CD14-positive monocyte (primary cell): ENCODE measurements at regions not wholly inside any gene's neighbourhood (a gene's known extent, or its start where the extent isn't known, plus 50 kb on each side); places are given as distances from the start of the nearest gene placed in this dataset.

Experiments
- DNase-seq, 3 donors: peaks; one replicate each; pipeline ENCODE4 v3.0.0-alpha.2; 2011 to 2022
- H2AFZ ChIP-seq: 2 replicates; pipeline ENCODE4 v1.6.0; 2012; ENCODE audit warnings: mild to moderate bottlenecking, low read depth, low read length, inconsistent platforms; ENCODE audit not compliant: insufficient read depth, poor library complexity, severe bottlenecking
- H3K27ac ChIP-seq, 2 donors: 1 replicate in 1 of 2; 2 replicates in 1 of 2; pipeline ENCODE4 v1.5.1; 2012 to 2013; ENCODE audit warnings: low read length in 2 of 2, control low read depth in 1 of 2, inconsistent platforms in 1 of 2, low read depth in 1 of 2, mild to moderate bottlenecking in 1 of 2
- H3K27me3 ChIP-seq, 2 donors: one replicate each; pipeline versions ENCODE4 v1.6.0 to v1.6.1; 2011 to 2013; ENCODE audit warnings: low read length in 2 of 2; ENCODE audit not compliant: control insufficient read depth in 2 of 2, insufficient read depth in 2 of 2
- H3K36me3 ChIP-seq, 2 donors: replicated peaks in 1 of 2; 1 replicate in 1 of 2; 2 replicates in 1 of 2; pipeline versions ENCODE4 v1.5.1 to v1.6.1; 2012 to 2013; ENCODE audit warnings: low read length in 2 of 2, control low read depth in 1 of 2, inconsistent platforms in 1 of 2, mild to moderate bottlenecking in 1 of 2; ENCODE audit not compliant: insufficient read depth in 2 of 2, control insufficient read depth in 1 of 2
- H3K4me1 ChIP-seq, 2 donors: 1 replicate in 1 of 2; 2 replicates in 1 of 2; pipeline versions ENCODE4 v1.5.1 to v1.6.1; 2012 to 2013; ENCODE audit warnings: low read length in 2 of 2, control low read depth in 1 of 2, inconsistent platforms in 1 of 2, mild to moderate bottlenecking in 1 of 2, moderate library complexity in 1 of 2; ENCODE audit not compliant: insufficient read depth in 2 of 2, control insufficient read depth in 1 of 2
- H3K4me2 ChIP-seq: replicated peaks from 2 replicates; pipeline ENCODE3; 2012; ENCODE audit warnings: low read length, moderate library complexity, mild to moderate bottlenecking; ENCODE audit not compliant: poor library complexity, severe bottlenecking; ENCODE audit errors: extremely low read depth
- H3K4me3 ChIP-seq, 3 experiments: fragments of 200-600 bp in 1 of 3; sonication (generic) in 1 of 3; replicated peaks in 1 of 3; 1 replicate in 2 of 3; 2 replicates in 1 of 3; pipeline ENCODE4 v1.5.1; 2011 to 2013; ENCODE audit warnings: low read length in 3 of 3, mild to moderate bottlenecking in 3 of 3, control low read depth in 2 of 3, low read depth in 2 of 3, inconsistent platforms in 1 of 3, moderate library complexity in 1 of 3
- H3K79me2 ChIP-seq: 2 replicates; pipeline ENCODE4 v1.6.0; 2012; ENCODE audit warnings: mild to moderate bottlenecking, control low read depth, inconsistent platforms, low read length, moderate library complexity; ENCODE audit not compliant: insufficient read depth
- H3K9ac ChIP-seq: 2 replicates; pipeline ENCODE4 v1.6.0; 2017; ENCODE audit warnings: low read length, mild to moderate bottlenecking; ENCODE audit not compliant: insufficient read depth, poor library complexity, severe bottlenecking
- H3K9me3 ChIP-seq, 2 donors: replicated peaks in 1 of 2; 1 replicate in 1 of 2; 2 replicates in 1 of 2; pipeline versions ENCODE4 v1.5.1 to v1.6.1; 2012 to 2013; ENCODE audit warnings: low read length in 2 of 2, control low read depth in 1 of 2; ENCODE audit not compliant: control insufficient read depth in 1 of 2, insufficient read depth in 1 of 2
- H4K20me1 ChIP-seq: 2 replicates; pipeline ENCODE4 v1.6.0; 2012; ENCODE audit warnings: mild to moderate bottlenecking, low read length, control low read depth, moderate library complexity; ENCODE audit not compliant: insufficient read depth
- H3K27ac Mint-ChIP-seq, 7 donors: one replicate each; pipeline ENCODE4 v1.8.0; 2020; ENCODE audit warnings: mild to moderate bottlenecking in 7 of 7, mixed read lengths in 7 of 7, moderate library complexity in 6 of 7, inconsistent platforms in 2 of 7
- H3K27me3 Mint-ChIP-seq, 3 donors: one replicate each; pipeline ENCODE4 v1.8.0; 2021 to 2022; ENCODE audit warnings: low read depth in 3 of 3, mild to moderate bottlenecking in 3 of 3, mixed read lengths in 3 of 3, moderate library complexity in 3 of 3, inconsistent platforms in 1 of 3
- H3K36me3 Mint-ChIP-seq, 2 donors: one replicate each; pipeline ENCODE4 v1.8.0; 2020; ENCODE audit warnings: mixed read lengths in 2 of 2, inconsistent platforms in 1 of 2, mild to moderate bottlenecking in 1 of 2
- H3K4me1 Mint-ChIP-seq: one replicate; pipeline ENCODE4 v1.8.0; 2020; ENCODE audit warnings: mild to moderate bottlenecking, mixed read lengths
- H3K4me3 Mint-ChIP-seq, 2 donors: one replicate each; pipeline ENCODE4 v1.8.0; 2020; ENCODE audit warnings: mild to moderate bottlenecking in 2 of 2, mixed read lengths in 2 of 2, moderate library complexity in 1 of 2
- H3K9me3 Mint-ChIP-seq, 7 donors: one replicate each; pipeline ENCODE4 v1.8.0; 2020 to 2022; ENCODE audit warnings: mixed read lengths in 7 of 7, mild to moderate bottlenecking in 6 of 7, moderate library complexity in 6 of 7, inconsistent platforms in 2 of 7
- CTCF ChIP-seq: fragments of 200-600 bp; IDR thresholded peaks from one replicate; pipeline ENCODE4 v1.8.0; 2022; ENCODE audit warnings: antibody characterized with exemption, mild to moderate bottlenecking
- WGBS: methylation state at CpG from one replicate; pipeline ENCODE4 v1.1.5; 2013; ENCODE audit warnings: missing lambda C conversion rate; ENCODE audit not compliant: insufficient coverage; 5-methylcytosine and 5-hydroxymethylcytosine counted together
- intact Hi-C, 2 donors: fragments of 100-400 bp; cut with micrococcal nuclease; formaldehyde crosslinking; loops; one replicate each; pipeline versions ENCODE4 v1.15.0 to v1.15.1; 2023

- no peaks in the 10 kb centered on the region for H3K27me3 Mint-ChIP-seq
- H3K4me1 ChIP-seq = no peaks in the 10 kb centered on the region
- intact Hi-C loops = loop anchor here in 1 of 2 donors (5.0 to 10.0 kb wide), 2 partner anchors 36 to 59 kb away; no protein-coding TSS in a partner anchor
- no peak overlapping the region for H3K4me3 ChIP-seq
- H3K27ac Mint-ChIP-seq = no peak overlapping the region
- H3K4me2 ChIP-seq = no peak overlapping the region
- no peaks in the 10 kb centered on the region for H3K4me1 Mint-ChIP-seq
- no peak overlapping the region for H3K9ac ChIP-seq
- H3K9me3 ChIP-seq = no peaks in the 10 kb centered on the region
- no peak for TF ChIP-seq CTCF
- no peak for DNase-seq
- no peaks in the 10 kb centered on the region for H3K36me3 Mint-ChIP-seq
- H3K4me3 Mint-ChIP-seq = no peak overlapping the region
- no peaks in the 10 kb centered on the region for H4K20me1 ChIP-seq
- no peaks in the 10 kb centered on the region for H3K27me3 ChIP-seq
- no peak overlapping the region for H3K27ac ChIP-seq
- no peak overlapping the region for H2AFZ ChIP-seq
- H3K36me3 ChIP-seq = no peaks in the 10 kb centered on the region
- WGBS = no CpG with 5 or more reads among the region's 2 CpGs
- no peaks in the 10 kb centered on the region for H3K79me2 ChIP-seq
- H3K9me3 Mint-ChIP-seq = peaks cover 0 to 9% (median 4%) of the 10 kb centered on the region in 7 donors
These were observed 83.2 kb downstream of the FAM47B start for GRCh38 chrX:35025820-35026219.

- no peak overlapping the region for H3K4me3 Mint-ChIP-seq
- Histone ChIP-seq H3K27ac (no peak overlapping the region), H2AFZ (no peak overlapping the region), H3K9ac (no peak overlapping the region), H3K4me1 (no peaks in the 10 kb centered on the region), H4K20me1 (no peaks in the 10 kb centered on the region), H3K4me3 (no peak overlapping the region), H3K9me3 (peaks cover 3 to 11% of the 10 kb centered on the region in 2 donors), H3K4me2 (no peak overlapping the region), H3K79me2 (no peaks in the 10 kb centered on the region), H3K27me3 (no peaks in the 10 kb centered on the region), H3K36me3 (no peaks in the 10 kb centered on the region)
- H3K36me3 Mint-ChIP-seq = no peaks in the 10 kb centered on the region
- H3K9me3 Mint-ChIP-seq = peaks cover 0 to 14% (median 7%) of the 10 kb centered on the region in 7 donors
- DNase-seq = no peak
- intact Hi-C loops = no loop called here
- H3K27me3 Mint-ChIP-seq = no peaks in the 10 kb centered on the region
- H3K4me1 Mint-ChIP-seq = no peaks in the 10 kb centered on the region
- whole genome bisulfite sequencing = no CpG with 5 or more reads among the region's 1 CpG
- no peak for TF ChIP-seq CTCF
- no peak overlapping the region for H3K27ac Mint-ChIP-seq
These were observed 98.3 kb downstream of the FAM47B start for GRCh38 chrX:35040871-35041270.
